Activated naive CD8-positive, alpha-beta T cell (primary cell): ENCODE measurements at regions not wholly inside any gene's neighbourhood (a gene's known extent, or its start where the extent isn't known, plus 50 kb on each side); places are given as distances from the start of the nearest gene placed in this dataset.

Experiments used
- H3K27ac Mint-ChIP-seq: one replicate; pipeline ENCODE4 v1.8.0; 2021; ENCODE audit warnings: mixed read lengths
- H3K27me3 Mint-ChIP-seq: one replicate; pipeline ENCODE4 v1.8.0; 2021; ENCODE audit warnings: mixed read lengths
- H3K36me3 Mint-ChIP-seq: one replicate; pipeline ENCODE4 v1.8.0; 2021; ENCODE audit warnings: mixed read lengths
- H3K4me1 Mint-ChIP-seq: one replicate; pipeline ENCODE4 v1.8.0; 2021; ENCODE audit warnings: low read depth, mixed read lengths
- H3K4me3 Mint-ChIP-seq: one replicate; pipeline ENCODE4 v1.8.0; 2021; ENCODE audit warnings: mild to moderate bottlenecking, mixed read lengths
- H3K9me3 Mint-ChIP-seq: one replicate; pipeline ENCODE4 v1.8.0; 2021; ENCODE audit warnings: low read depth, mixed read lengths

- Mint-ChIP-seq H3K27me3 (no peaks in the 10 kb centered on the region), H3K9me3 (peaks cover 6% of the 10 kb centered on the region), H3K27ac (no peak overlapping the region), H3K4me3 (no peak overlapping the region), H3K4me1 (no peaks in the 10 kb centered on the region), H3K36me3 (no peaks in the 10 kb centered on the region)
Observed at GRCh38 chr2:83063933-83064332, 1395.1 kb downstream of the SUCLG1 start.

- H3K4me3 Mint-ChIP-seq: no peak overlapping the region
- no peaks in the 10 kb centered on the region for H3K36me3 Mint-ChIP-seq
- peaks cover 6% of the 10 kb centered on the region for H3K9me3 Mint-ChIP-seq
- H3K4me1 Mint-ChIP-seq: no peaks in the 10 kb centered on the region
- H3K27ac Mint-ChIP-seq: no peak overlapping the region
- H3K27me3 Mint-ChIP-seq: no peaks in the 10 kb centered on the region
Observed at GRCh38 chr2:83063511-83063910, 1395.6 kb downstream of the SUCLG1 start.

- no peak overlapping the region for H3K4me3 Mint-ChIP-seq
- no peak overlapping the region for H3K27ac Mint-ChIP-seq
- H3K4me1 Mint-ChIP-seq: no peaks in the 10 kb centered on the region
- no peaks in the 10 kb centered on the region for H3K27me3 Mint-ChIP-seq
- H3K9me3 Mint-ChIP-seq: peaks cover 4% of the 10 kb centered on the region
- H3K36me3 Mint-ChIP-seq: no peaks in the 10 kb centered on the region
Observed at GRCh38 chr2:83058683-83059082, 1400.4 kb downstream of the SUCLG1 start.

- Mint-ChIP-seq H3K36me3 (no peaks in the 10 kb centered on the region), H3K4me1 (no peaks in the 10 kb centered on the region), H3K27ac (no peak overlapping the region), H3K9me3 (peaks cover 4% of the 10 kb centered on the region), H3K4me3 (no peak overlapping the region), H3K27me3 (no peaks in the 10 kb centered on the region)
Observed at GRCh38 chr2:83055376-83056010, 1403.6 kb downstream of the SUCLG1 start.

- Mint-ChIP-seq H3K36me3 (no peaks in the 10 kb centered on the region), H3K4me3 (no peak overlapping the region)
Observed at GRCh38 chr2:83054751-83055150, 1404.3 kb downstream of the SUCLG1 start.

GRCh38 chr2:83051538-83052170, 1407.4 kb downstream of the SUCLG1 start:
- H3K27me3 Mint-ChIP-seq: no peaks in the 10 kb centered on the region
- no peak overlapping the region for H3K4me3 Mint-ChIP-seq
- no peaks in the 10 kb centered on the region for H3K9me3 Mint-ChIP-seq
- no peak overlapping the region for H3K27ac Mint-ChIP-seq
- no peaks in the 10 kb centered on the region for H3K4me1 Mint-ChIP-seq
- no peaks in the 10 kb centered on the region for H3K36me3 Mint-ChIP-seq

More at GRCh38 chr2:83054751-83055150, 1404.3 kb downstream of the SUCLG1 start:
- no peaks in the 10 kb centered on the region for H3K4me1 Mint-ChIP-seq
- H3K9me3 Mint-ChIP-seq: peaks cover 4% of the 10 kb centered on the region
- no peak overlapping the region for H3K27ac Mint-ChIP-seq
- no peaks in the 10 kb centered on the region for H3K27me3 Mint-ChIP-seq

- no peak overlapping the region for H3K4me3 Mint-ChIP-seq
- H3K4me1 Mint-ChIP-seq: no peaks in the 10 kb centered on the region
Observed at GRCh38 chr2:83042053-83042452, 1417.0 kb downstream of the SUCLG1 start.

GRCh38 chr2:83022631-83023210, 1436.4 kb downstream of the SUCLG1 start:
- H3K27ac Mint-ChIP-seq: no peak overlapping the region
- H3K4me1 Mint-ChIP-seq: no peaks in the 10 kb centered on the region
- H3K27me3 Mint-ChIP-seq: no peaks in the 10 kb centered on the region
- H3K36me3 Mint-ChIP-seq: no peaks in the 10 kb centered on the region
- no peaks in the 10 kb centered on the region for H3K9me3 Mint-ChIP-seq
- no peak overlapping the region for H3K4me3 Mint-ChIP-seq

More at GRCh38 chr2:83042053-83042452, 1417.0 kb downstream of the SUCLG1 start:
- Mint-ChIP-seq H3K9me3 (peaks cover 12% of the 10 kb centered on the region), H3K36me3 (no peaks in the 10 kb centered on the region), H3K27me3 (no peaks in the 10 kb centered on the region), H3K27ac (no peak overlapping the region)

GRCh38 chr2:83017366-83018090, 1441.6 kb downstream of the SUCLG1 start:
- Mint-ChIP-seq H3K36me3 (no peaks in the 10 kb centered on the region), H3K4me3 (no peak overlapping the region), H3K27ac (no peak overlapping the region), H3K27me3 (no peaks in the 10 kb centered on the region), H3K4me1 (no peaks in the 10 kb centered on the region), H3K9me3 (no peaks in the 10 kb centered on the region)

GRCh38 chr2:83016343-83017110, 1442.6 kb downstream of the SUCLG1 start:
- Mint-ChIP-seq H3K27me3 (no peaks in the 10 kb centered on the region), H3K4me3 (no peak overlapping the region), H3K4me1 (no peaks in the 10 kb centered on the region), H3K9me3 (no peaks in the 10 kb centered on the region), H3K36me3 (no peaks in the 10 kb centered on the region), H3K27ac (no peak overlapping the region)

GRCh38 chr2:83015900-83016299, 1443.2 kb downstream of the SUCLG1 start:
- H3K27me3 Mint-ChIP-seq: no peaks in the 10 kb centered on the region
- no peaks in the 10 kb centered on the region for H3K4me1 Mint-ChIP-seq
- H3K27ac Mint-ChIP-seq: no peak overlapping the region
- H3K4me3 Mint-ChIP-seq: no peak overlapping the region
- H3K36me3 Mint-ChIP-seq: no peaks in the 10 kb centered on the region
- H3K9me3 Mint-ChIP-seq: no peaks in the 10 kb centered on the region

GRCh38 chr2:83015035-83015715, 1443.9 kb downstream of the SUCLG1 start:
- Mint-ChIP-seq H3K27me3 (no peaks in the 10 kb centered on the region), H3K4me3 (no peak overlapping the region), H3K4me1 (no peaks in the 10 kb centered on the region), H3K27ac (no peak overlapping the region), H3K36me3 (no peaks in the 10 kb centered on the region), H3K9me3 (no peaks in the 10 kb centered on the region)

GRCh38 chr2:83014462-83014861, 1444.6 kb downstream of the SUCLG1 start:
- Mint-ChIP-seq H3K4me3 (no peak overlapping the region), H3K36me3 (no peaks in the 10 kb centered on the region)

GRCh38 chr2:83006961-83007360, 1452.1 kb downstream of the SUCLG1 start:
- Mint-ChIP-seq H3K9me3 (peaks cover 3% of the 10 kb centered on the region), H3K36me3 (no peaks in the 10 kb centered on the region), H3K27ac (no peak overlapping the region), H3K27me3 (no peaks in the 10 kb centered on the region), H3K4me3 (no peak overlapping the region), H3K4me1 (no peaks in the 10 kb centered on the region)

More at GRCh38 chr2:83014462-83014861, 1444.6 kb downstream of the SUCLG1 start:
- no peaks in the 10 kb centered on the region for H3K27me3 Mint-ChIP-seq
- no peaks in the 10 kb centered on the region for H3K9me3 Mint-ChIP-seq
- no peaks in the 10 kb centered on the region for H3K4me1 Mint-ChIP-seq
- no peak overlapping the region for H3K27ac Mint-ChIP-seq
